Activated CD4-positive, alpha-beta T cell treated with anti-CD3 and anti-CD28 coated beads, Interleukin-2, amount 50 U/mL, for 4 hours (primary cell): ENCODE measurements at regions not wholly inside any gene's neighbourhood (a gene's known extent, or its start where the extent isn't known, plus 50 kb on each side); places are given as distances from the start of the nearest gene placed in this dataset.

ENCODE experiments used
- DNase-seq, 2 experiments: peaks; one replicate each; pipeline ENCODE4 v3.0.0-alpha.2; 2020

DNA sequence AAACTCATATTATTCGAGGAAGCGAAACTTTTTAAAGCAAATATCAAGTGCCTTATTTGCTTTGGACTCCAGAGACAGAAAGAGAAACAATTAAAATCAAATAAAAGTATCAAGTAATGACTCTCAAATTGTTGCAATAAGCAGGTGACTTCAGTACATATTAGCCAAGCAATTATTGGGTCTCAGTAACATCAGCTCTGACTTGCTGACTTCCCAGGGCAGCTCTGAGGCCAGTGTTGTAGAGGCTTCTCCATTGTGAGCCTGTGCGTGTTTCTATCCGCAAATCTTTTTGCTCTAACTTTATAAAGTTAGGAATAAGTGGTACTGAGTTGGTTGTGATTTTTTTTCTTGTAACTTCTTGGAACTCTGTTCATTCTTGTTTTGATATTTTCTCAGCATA lies 186.8 kb upstream of the PRLR start:
- DNase-seq, result no peak

DNA sequence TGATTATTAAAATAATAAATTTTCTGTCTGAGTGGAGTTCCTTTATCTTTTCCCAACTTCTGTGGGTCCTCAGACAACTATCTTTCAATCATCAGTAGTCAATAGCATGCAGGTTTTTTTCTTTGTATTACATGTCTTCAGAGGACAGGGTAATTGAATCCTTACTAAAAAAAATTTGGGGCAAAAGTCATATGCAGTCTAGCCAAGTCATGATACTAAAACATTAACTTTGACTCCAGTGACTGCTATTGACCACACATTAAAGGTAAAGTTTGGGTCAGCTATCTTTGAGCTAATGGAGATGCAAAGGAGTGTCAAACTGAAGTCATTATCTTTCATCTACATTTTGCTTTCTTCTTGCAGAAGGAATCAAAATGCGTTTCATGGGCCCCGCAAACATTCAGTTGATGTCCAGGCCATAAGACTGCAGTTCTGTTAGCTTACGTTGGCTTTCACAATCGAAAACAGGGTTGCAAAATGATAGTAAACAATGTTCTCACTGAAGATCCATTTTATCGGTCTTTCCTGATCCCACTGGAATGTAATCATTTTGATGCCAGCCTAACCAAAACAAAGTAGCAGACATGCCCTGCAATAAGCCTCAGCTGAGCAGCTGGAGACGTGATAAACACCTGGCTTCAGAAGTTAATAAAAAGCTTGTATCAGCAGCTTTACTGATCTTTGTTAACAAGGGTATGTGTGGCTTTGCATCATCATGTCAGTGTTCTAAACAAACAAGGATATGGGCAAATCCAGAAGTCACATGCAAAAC lies 186.1 kb upstream of the PRLR start:
- DNase-seq, result no peak

DNA sequence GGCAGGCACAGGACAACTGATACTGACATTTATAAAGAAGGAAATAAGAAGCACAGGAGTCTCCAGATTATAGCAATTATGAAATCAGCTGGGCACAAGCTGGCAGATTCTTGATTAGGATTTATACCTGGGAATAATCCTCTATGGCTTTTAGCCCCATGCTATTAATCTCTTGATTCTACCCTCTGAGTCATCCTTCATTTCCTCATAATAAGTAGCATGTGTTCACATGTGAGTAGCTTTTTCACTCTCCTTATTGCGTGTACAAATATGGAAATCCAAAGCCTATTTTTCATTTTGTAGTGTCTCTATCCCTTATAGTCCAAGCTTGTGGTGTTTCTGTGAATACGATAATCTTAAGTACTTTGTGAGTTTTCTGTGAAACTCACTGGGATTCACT lies 185.0 kb upstream of the PRLR start:
- DNase-seq, result no peak

DNA sequence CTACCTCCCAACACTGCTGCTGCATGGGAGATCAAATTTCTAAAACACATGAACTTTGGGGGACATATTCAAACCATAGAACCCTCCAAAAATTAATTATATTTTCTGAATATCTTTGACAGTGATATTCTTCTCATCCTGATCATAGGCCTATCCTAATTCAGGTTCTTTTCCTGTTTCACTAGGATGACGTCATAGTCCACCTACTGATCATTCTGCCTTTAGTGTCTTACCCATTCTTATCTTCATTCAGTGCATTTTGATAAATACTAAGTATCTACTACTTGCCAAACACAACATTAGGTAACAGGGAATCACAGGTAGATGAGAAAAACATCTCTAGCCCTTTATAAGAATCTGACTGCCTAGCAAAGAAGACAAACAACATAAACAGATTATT lies 179.1 kb upstream of the PRLR start:
- no peak for DNase-seq

DNA sequence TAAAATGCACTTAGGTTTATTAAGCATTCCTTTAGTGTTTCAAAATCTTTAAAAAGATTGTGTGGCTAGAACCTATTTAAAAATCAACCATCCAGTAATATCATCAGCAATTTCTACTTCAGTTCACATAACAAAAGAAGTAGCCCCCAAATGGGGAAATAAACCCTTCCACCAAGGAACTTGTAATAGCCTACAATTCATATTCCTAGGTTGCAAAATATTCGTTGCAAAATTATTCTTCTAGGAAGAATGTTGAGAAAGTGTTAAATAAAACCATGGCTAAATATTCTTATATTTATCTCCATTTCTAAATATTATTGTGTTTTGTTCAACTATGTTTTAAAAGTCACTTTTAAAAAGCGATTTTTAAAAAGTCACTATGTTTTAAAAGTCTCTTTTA lies 177.9 kb upstream of the PRLR start:
- no peak for DNase-seq

GRCh38 chr5:35407697-35408096 lies 177.4 kb upstream of the PRLR start:
- no peak for DNase-seq

- no peak for DNase-seq
Observed at GRCh38 chr5:35405938-35406337, 175.7 kb upstream of the PRLR start.

- DNase-seq, result no peak
Observed at GRCh38 chr5:35404701-35405100, 174.4 kb upstream of the PRLR start.

DNA sequence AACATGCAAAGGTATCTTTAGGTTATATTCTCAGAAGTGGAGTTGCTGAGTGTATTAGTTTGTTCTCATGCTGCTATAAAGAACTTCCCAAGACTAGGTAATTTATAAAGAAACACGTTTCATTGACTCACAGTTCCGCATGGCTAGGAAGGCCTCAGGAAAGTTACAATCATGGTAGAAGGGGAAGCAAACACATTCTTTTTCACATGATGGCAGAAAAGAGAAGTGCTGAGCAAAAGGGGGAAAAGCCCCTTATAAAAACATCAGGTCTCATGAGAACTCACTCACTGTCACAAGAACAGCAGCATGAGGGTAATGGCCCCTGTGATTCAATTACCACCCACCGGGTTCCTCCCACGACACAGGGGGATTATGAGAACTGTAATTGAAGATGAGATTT lies 163.6 kb upstream of the PRLR start:
- no peak for DNase-seq

- no peak for DNase-seq
Observed at GRCh38 chr5:35384658-35385057, 154.4 kb upstream of the PRLR start.

GRCh38 chr5:35383041-35383440 lies 152.8 kb upstream of the PRLR start:
- DNase-seq, result no peak

DNA sequence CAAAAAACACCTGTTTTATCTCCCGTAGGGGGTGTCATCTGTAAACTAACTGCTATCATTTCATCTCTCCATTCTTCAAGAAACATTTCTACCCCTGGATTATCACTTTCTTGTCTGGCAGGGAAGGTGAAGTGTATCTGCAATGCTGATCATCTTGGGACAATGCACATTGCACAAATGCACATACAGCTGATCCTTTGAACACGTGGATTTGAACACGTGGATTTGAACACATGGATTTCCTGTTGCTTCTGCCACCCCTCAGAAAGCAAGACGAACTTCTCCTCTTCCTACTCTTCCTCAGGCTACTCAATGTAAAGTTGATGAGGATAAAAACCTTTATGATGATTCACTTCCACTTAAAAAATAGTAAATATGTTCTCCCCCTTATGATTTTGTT lies 147.4 kb upstream of the PRLR start:
- no peak for DNase-seq

DNA sequence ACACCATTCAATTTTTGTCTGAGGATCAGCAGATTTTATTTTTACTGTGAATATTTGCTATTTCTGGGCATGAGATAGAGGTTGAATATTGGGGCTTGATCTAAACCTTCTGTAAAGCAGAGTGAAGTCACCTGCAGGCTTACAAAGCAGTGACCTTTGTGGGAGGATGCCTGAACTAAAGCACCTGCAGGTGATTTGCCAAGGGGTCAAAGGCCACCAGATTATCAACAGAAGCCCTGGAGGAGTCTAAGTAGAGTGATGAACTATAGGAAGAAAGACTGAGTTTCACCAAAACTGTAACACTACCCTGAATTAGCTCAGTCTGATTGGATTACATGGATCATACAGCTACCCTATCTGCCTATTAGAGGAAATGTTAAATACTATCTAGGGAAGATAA lies 144.3 kb upstream of the PRLR start:
- no peak for DNase-seq

DNA sequence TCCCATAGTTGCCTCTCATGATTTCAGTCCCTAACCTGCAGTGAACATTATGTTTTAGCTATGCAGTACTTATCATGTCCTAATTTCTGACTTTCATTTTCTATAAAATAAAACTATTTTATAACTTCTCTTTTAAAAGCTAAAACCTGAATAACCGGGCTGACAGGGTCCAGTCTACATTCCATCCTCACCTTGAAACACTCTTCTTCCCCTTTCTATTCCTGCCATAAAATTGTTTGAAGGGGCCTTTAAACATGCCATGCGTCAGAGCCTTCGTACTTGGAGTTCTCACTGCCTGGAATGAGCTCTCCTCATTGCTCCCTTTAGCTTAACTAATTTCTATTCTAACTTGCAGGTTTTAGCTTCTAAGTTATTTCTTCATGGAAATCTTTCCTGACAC lies 143.0 kb upstream of the PRLR start:
- no peak for DNase-seq

GRCh38 chr5:35372482-35372881 lies 142.2 kb upstream of the PRLR start:
- DNase-seq, result no peak

DNA sequence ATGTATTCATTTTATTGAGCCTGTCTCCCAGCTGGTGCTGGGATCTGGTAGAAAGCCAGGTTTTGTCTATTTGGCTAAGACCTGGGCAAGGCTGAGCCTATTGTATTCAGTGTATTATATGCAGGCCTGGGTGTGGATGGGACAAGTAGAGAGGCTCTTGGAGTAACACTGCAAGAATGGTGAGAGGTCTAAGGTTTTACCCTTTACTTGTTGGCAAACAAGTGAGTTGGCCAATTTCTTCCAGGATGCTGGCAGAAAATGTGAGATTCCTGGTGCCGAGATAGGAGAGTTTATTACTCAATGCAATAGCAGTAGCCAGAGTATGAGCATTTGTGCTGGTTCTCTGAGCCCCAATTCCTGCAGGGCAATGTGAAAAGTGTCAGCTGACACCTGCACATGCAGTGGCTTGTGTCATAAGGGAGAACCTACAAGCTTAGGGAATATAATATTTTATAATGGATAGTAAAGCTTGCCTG lies 141.7 kb upstream of the PRLR start:
- DNase-seq, result no peak

DNA sequence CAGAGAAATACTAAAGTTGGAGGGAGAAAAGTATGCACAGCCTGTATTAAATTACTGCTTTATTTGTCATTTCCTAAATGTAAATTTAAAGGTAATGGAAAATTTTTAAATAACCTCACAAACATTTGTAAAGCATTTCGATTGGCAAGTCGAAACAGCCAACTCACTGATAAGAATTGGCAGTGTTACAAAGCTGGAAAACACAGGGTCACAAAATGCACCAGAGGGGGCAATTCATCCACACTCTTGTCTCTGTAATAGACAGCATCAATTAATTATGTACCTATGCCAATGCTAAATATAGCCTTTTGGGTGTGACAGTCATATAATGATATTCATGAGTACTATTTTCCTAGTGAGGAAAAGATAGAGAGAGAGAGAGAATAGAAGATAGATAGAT lies 140.6 kb upstream of the PRLR start:
- no peak for DNase-seq

DNA sequence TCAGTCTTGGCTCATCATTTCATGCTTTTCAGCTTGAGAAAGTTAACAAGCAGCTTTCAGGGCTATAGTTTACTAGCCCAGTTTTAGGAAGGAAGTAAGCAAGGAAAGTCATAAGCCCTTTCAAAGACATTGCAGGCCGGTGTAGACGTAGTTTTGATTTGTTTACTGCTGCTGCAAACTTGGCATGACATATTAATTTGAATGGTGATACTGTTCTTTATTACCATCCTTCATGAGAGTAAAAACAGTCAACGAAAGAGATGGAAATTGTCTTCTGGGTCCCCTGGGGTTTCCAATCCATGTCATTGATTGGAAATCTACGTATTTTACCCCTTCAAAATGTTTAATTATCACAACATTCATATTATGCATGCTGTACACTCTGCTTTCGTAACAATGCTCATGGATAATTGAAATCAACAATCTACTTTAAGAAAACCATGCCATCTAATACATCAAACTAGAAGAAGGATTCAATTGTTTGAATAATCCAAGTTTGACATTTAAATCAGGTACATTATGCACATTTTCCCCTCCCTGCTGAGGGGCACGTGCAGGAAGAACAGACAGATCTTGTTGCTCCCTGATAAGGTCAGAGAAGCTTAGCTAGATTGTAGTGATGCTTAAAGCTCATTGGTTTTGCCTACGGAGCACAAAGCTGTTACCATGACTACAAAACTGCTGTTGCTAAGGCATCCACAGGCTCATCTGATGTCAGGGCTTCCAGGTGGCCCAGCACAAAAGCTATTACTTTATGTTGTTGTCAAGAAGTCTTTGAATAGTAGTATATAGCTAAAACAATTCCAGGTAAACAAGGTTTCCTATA lies 139.9 kb upstream of the PRLR start:
- no peak for DNase-seq

DNA sequence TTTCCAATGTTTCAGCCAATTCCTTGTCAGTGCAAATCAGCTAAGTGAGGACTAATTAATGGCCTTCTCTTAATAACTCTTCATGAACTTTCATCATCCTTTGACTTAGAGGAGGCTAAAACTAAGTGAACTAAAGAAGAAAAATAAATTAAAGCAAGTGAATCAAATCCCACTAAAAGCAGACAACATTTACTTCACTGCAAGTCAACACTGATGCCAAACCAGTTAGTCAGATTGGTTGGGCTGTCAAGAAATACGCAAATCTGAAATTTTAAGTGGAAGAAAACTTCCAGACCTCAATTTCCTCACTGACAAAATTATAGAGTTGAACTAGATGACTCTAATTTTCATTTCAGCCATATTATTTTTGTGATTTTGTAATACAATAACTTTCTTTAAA lies 137.2 kb upstream of the PRLR start:
- DNase-seq, result no peak

GRCh38 chr5:35365758-35366157 lies 135.5 kb upstream of the PRLR start:
- DNase-seq, result no peak

DNA sequence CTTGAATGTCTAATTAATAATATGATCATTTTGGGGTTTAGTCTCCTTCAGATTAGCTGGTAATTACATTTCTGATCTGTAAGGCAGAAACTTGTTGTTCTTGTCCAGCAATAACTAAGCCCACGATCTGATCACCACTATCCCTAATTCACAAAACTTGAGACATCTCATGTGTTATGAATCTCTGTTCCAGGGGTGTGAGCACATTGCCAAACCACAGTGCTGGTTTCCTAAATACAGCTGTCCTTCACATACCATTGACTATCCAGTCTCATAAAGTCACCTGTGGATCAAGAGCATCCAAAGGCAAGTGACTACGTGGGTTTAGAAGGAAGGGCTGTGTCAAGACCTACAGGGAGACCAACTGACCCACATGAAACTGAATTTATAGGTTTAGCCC lies 134.1 kb upstream of the PRLR start:
- DNase-seq, result no peak

GRCh38 chr5:35363387-35363965 lies 133.2 kb upstream of the PRLR start:
- DNase-seq, result no peak

GRCh38 chr5:35362772-35363171 lies 132.5 kb upstream of the PRLR start:
- no peak for DNase-seq

GRCh38 chr5:35360671-35361070 lies 130.4 kb upstream of the PRLR start:
- DNase-seq, result no peak
